ENCODE measurements at regions not wholly inside any gene's neighbourhood (a gene's known extent, or its start where the extent isn't known, plus 50 kb on each side); places are given as distances from the start of the nearest gene placed in this dataset.

GRCh38 chr5:166834246-166834645 is 1457.2 kb upstream of the WWC1 start:
- ATAC-seq: no peak
- no peak for TF ChIP-seq CTCF (IDR thresholded peaks at IDR 0.05)
- POLR2A ChIA-PET: no interaction called here
- intact Hi-C loops (cut with micrococcal nuclease): no loop called here
- H3K27ac Mint-ChIP-seq: no peak overlapping the region
- H3K27me3 Mint-ChIP-seq: no peaks in the 10 kb centered on the region
- H3K9me3 Mint-ChIP-seq: peaks cover 7% of the 10 kb centered on the region
- DNase-seq: no peak
- H3K36me3 Mint-ChIP-seq (ENCODE audit: low read depth): no peaks in the 10 kb centered on the region
- CTCF ChIA-PET: no interaction called here
- no peak overlapping the region for H3K4me3 Mint-ChIP-seq
- no peaks in the 10 kb centered on the region for H3K4me1 Mint-ChIP-seq (ENCODE audit: low read depth)

GRCh38 chr5:166845044-166845443 is 1446.4 kb upstream of the WWC1 start:
- no peak for ATAC-seq
- no peak for DNase-seq
- POLR2A ChIA-PET: no interaction called here
- H3K36me3 Mint-ChIP-seq (ENCODE audit: low read depth): no peaks in the 10 kb centered on the region
- no peak overlapping the region for H3K27ac Mint-ChIP-seq
- CTCF ChIA-PET: no interaction called here
- H3K9me3 Mint-ChIP-seq: peaks cover 21% of the 10 kb centered on the region
- H3K4me1 Mint-ChIP-seq (ENCODE audit: low read depth): no peaks in the 10 kb centered on the region
- H3K4me3 Mint-ChIP-seq: no peak overlapping the region
- H3K27me3 Mint-ChIP-seq: no peaks in the 10 kb centered on the region
- intact Hi-C loops (cut with micrococcal nuclease): no loop called here
- TF ChIP-seq CTCF (IDR thresholded peaks at IDR 0.05): no peak

GRCh38 chr5:166856791-166857190 is 1434.7 kb upstream of the WWC1 start:
- Mint-ChIP-seq H3K27ac (no peak overlapping the region), H3K27me3 (no peaks in the 10 kb centered on the region), H3K36me3 (ENCODE audit: low read depth) (no peaks in the 10 kb centered on the region), H3K4me3 (no peak overlapping the region), H3K4me1 (ENCODE audit: low read depth) (no peaks in the 10 kb centered on the region), H3K9me3 (peaks cover 5% of the 10 kb centered on the region)
- ChIA-PET CTCF (no interaction called here), POLR2A (no interaction called here)
- no peak for TF ChIP-seq CTCF (IDR thresholded peaks at IDR 0.05)
- DNase-seq (no peak), ATAC-seq (no peak)
- intact Hi-C loops (cut with micrococcal nuclease): no loop called here

- H3K36me3 Mint-ChIP-seq (ENCODE audit: low read depth): no peaks in the 10 kb centered on the region
- ATAC-seq (no peak), DNase-seq (no peak)
- H3K4me3 Mint-ChIP-seq: no peak overlapping the region
- ChIA-PET POLR2A (no interaction called here), CTCF (no interaction called here)
- intact Hi-C loops (cut with micrococcal nuclease): no loop called here
- H3K9me3 Mint-ChIP-seq: peaks cover 6% of the 10 kb centered on the region
- H3K27ac Mint-ChIP-seq: no peak overlapping the region
- no peak for TF ChIP-seq CTCF (IDR thresholded peaks at IDR 0.05)
- H3K27me3 Mint-ChIP-seq: no peaks in the 10 kb centered on the region
- H3K4me1 Mint-ChIP-seq (ENCODE audit: low read depth): no peaks in the 10 kb centered on the region
Measured at GRCh38 chr5:166860426-166860825, 1431.0 kb upstream of the WWC1 start.

- Mint-ChIP-seq H3K4me3 (no peak overlapping the region), H3K27me3 (no peaks in the 10 kb centered on the region), H3K4me1 (ENCODE audit: low read depth) (no peaks in the 10 kb centered on the region), H3K27ac (no peak overlapping the region), H3K36me3 (ENCODE audit: low read depth) (no peaks in the 10 kb centered on the region), H3K9me3 (peaks cover 6% of the 10 kb centered on the region)
- no peak for TF ChIP-seq CTCF (IDR thresholded peaks at IDR 0.05)
- ChIA-PET CTCF (no interaction called here), POLR2A (interaction anchor here (0.6 kb wide), 1 partner anchor 292 kb away, joined by 4 read pairs; no protein-coding TSS in a partner anchor)
- intact Hi-C loops (cut with micrococcal nuclease): no loop called here
- ATAC-seq: no peak
- DNase-seq: no peak
Measured at GRCh38 chr5:166862581-166862980, 1428.9 kb upstream of the WWC1 start.

Data from activated CD8-positive, alpha-beta T cell treated with anti-CD3 and anti-CD28 coated beads for 36 hours (primary cell).